Prostate gland (tissue), 2 donors: ENCODE measurements at regions not wholly inside any gene's neighbourhood (a gene's known extent, or its start where the extent isn't known, plus 50 kb on each side); places are given as distances from the start of the nearest gene placed in this dataset.
"Not testable (repeated sequence)": the region's sequence is repeated elsewhere in the genome, so short reads cannot be mapped to it uniquely, and the experiment has no call there.

Source experiments
- CTCF ChIP-seq, 4 experiments: fragments of 200-600 bp in 2 of 4; fragments of 450-650 bp in 2 of 4; sonication (generic) in 2 of 4; IDR thresholded peaks; 1 replicate in 3 of 4; 2 replicates in 1 of 4; pipeline ENCODE4 v1.5.1; 2016 to 2019; ENCODE audit warnings: antibody characterized with exemption in 4 of 4, mild to moderate bottlenecking in 2 of 4, moderate library complexity in 2 of 4
- POLR2A ChIP-seq: fragments of 450-650 bp; IDR thresholded peaks from one replicate; pipeline ENCODE4 v1.6.1; 2016; ENCODE audit warnings: antibody characterized with exemption, mild to moderate bottlenecking
- POLR2AphosphoS5 ChIP-seq: sonication (generic); formaldehyde crosslinking; IDR thresholded peaks from one replicate; pipeline ENCODE4 v1.6.1; 2017; ENCODE audit warnings: antibody characterized with exemption

DNA sequence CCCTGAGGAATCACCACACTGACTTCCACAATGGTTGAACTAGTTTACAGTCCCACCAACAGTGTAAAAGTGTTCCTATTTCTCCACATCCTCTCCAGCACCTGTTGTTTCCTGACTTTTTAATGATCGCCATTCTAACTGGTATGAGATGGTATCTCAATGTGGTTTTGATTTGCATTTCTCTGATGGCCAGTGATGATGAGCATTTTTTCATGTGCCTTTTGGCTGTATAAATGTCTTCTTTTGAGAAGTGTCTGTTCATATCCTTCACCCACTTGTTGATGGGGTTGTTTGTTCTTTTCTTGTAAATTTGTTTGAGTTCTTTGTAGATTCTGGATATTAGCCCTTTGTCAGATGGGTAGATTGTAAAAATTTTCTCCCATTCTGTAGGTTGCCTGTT, 106.9 kb upstream of the TMEM164 start:
- not testable (repeated sequence) for TF ChIP-seq CTCF (IDR thresholded peaks at IDR 0.05); POLR2A; POLR2AphosphoS5
